ENCODE measurements at regions not wholly inside any gene's neighbourhood (a gene's known extent, or its start where the extent isn't known, plus 50 kb on each side); places are given as distances from the start of the nearest gene placed in this dataset.

DNA sequence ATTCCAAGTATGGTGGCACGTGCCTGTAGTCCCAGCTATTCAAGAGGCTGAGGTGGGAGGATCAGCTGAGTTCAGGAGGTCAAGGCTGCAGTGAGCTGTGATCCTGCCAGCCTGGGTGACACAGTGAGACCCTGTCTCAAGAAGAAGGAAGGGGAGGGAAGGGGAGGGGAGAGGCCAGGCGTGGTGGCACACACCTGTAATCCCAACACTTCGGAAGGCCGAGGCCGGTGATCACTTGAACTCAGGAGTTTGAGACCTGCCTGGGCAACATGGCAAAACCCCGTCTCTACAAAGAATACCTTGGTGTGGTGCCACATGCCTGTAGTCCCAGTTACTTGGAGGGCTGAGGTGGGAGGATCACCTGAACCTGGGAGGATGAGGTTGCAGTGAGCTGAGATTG, 145.7 kb downstream of the SHANK2 start:
- Histone ChIP-seq H3K36me3 (ENCODE audit: control insufficient read depth, insufficient read depth, low read length) (no peaks in the 10 kb centered on the region), H3K4me1 (ENCODE audit: control insufficient read depth, insufficient read depth, low read length) (no peaks in the 10 kb centered on the region), H3K27ac (ENCODE audit: low read length) (no peak overlapping the region), H3K27me3 (ENCODE audit: control insufficient read depth, insufficient read depth, low read length) (no peaks in the 10 kb centered on the region), H3K4me3 (ENCODE audit: low read depth in 2 of 2, low read length in 2 of 2) (no peak overlapping the region), H3K9me3 (ENCODE audit: control insufficient read depth, insufficient read depth, low read depth, low read length) (no peaks in the 10 kb centered on the region)
- in situ Hi-C loops (cut with HindIII; ENCODE audit: low pct_unique_long_range_greater_than_20kb, low sequenced_read_pairs) (no loop called here), intact Hi-C loops (cut with micrococcal nuclease; ENCODE audit: unreplicated experiment) (no loop called here)
- ATAC-seq (no peak), DNase-seq (ENCODE audit: low read depth, low spot score) (no peak)
- ChIA-PET POLR2A (interaction anchor here (0.6 kb wide), 1 partner anchor 147 kb away, joined by 4 read pairs; no protein-coding TSS in a partner anchor), CTCF (no interaction called here)
- TF ChIP-seq, protein P1, sequence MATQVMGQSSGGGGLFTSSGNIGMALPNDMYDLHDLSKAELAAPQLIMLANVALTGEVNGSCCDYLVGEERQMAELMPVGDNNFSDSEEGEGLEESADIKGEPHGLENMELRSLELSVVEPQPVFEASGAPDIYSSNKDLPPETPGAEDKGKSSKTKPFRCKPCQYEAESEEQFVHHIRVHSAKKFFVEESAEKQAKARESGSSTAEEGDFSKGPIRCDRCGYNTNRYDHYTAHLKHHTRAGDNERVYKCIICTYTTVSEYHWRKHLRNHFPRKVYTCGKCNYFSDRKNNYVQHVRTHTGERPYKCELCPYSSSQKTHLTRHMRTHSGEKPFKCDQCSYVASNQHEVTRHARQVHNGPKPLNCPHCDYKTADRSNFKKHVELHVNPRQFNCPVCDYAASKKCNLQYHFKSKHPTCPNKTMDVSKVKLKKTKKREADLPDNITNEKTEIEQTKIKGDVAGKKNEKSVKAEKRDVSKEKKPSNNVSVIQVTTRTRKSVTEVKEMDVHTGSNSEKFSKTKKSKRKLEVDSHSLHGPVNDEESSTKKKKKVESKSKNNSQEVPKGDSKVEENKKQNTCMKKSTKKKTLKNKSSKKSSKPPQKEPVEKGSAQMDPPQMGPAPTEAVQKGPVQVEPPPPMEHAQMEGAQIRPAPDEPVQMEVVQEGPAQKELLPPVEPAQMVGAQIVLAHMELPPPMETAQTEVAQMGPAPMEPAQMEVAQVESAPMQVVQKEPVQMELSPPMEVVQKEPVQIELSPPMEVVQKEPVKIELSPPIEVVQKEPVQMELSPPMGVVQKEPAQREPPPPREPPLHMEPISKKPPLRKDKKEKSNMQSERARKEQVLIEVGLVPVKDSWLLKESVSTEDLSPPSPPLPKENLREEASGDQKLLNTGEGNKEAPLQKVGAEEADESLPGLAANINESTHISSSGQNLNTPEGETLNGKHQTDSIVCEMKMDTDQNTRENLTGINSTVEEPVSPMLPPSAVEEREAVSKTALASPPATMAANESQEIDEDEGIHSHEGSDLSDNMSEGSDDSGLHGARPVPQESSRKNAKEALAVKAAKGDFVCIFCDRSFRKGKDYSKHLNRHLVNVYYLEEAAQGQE (IDR thresholded peaks at IDR 0.05; ENCODE audit: insufficient read depth in 1 of 2, low read depth in 2 of 2, low read length in 1 of 2): no peak
- no peak for TF ChIP-seq TCF7L2 (IDR thresholded peaks at IDR 0.05; ENCODE audit: low read depth, low read length)
- no peak for TF ChIP-seq SIN3A (IDR thresholded peaks at IDR 0.05; ENCODE audit: borderline replicate concordance, insufficient read depth, low read depth, low read length)
- TF ChIP-seq POLR2AphosphoS5 (IDR thresholded peaks at IDR 0.05; ENCODE audit: low read depth, low read length): no peak
- TF ChIP-seq, protein P2, sequence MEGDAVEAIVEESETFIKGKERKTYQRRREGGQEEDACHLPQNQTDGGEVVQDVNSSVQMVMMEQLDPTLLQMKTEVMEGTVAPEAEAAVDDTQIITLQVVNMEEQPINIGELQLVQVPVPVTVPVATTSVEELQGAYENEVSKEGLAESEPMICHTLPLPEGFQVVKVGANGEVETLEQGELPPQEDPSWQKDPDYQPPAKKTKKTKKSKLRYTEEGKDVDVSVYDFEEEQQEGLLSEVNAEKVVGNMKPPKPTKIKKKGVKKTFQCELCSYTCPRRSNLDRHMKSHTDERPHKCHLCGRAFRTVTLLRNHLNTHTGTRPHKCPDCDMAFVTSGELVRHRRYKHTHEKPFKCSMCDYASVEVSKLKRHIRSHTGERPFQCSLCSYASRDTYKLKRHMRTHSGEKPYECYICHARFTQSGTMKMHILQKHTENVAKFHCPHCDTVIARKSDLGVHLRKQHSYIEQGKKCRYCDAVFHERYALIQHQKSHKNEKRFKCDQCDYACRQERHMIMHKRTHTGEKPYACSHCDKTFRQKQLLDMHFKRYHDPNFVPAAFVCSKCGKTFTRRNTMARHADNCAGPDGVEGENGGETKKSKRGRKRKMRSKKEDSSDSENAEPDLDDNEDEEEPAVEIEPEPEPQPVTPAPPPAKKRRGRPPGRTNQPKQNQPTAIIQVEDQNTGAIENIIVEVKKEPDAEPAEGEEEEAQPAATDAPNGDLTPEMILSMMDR (IDR thresholded peaks at IDR 0.05): no peak
- BruUV-seq (replicated peaks): no TSS peak

DNA sequence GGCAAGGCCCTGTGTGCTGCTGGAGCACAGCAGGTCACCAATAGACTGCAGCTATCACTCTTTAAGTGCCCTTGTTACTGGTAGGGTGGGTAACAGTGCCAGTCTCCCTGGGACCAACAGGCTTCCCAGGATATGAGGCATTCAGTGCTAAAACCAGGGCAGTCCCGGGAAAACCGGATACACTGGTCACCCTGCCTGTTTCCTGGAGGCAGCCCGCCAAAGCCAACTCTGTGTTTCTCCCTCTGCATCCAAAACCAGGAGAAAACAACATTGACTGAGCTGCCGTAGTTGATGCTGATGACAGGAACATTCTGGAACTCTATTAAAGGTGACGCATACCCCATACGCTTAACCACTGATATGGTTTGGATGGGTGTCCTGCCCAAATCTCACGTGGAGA, 149.1 kb downstream of the SHANK2 start:
- Histone ChIP-seq H3K4me3 (ENCODE audit: low read depth in 2 of 2, low read length in 2 of 2) (no peak overlapping the region), H3K4me1 (ENCODE audit: control insufficient read depth, insufficient read depth, low read length) (no peaks in the 10 kb centered on the region), H3K36me3 (ENCODE audit: control insufficient read depth, insufficient read depth, low read length) (no peaks in the 10 kb centered on the region), H3K27me3 (ENCODE audit: control insufficient read depth, insufficient read depth, low read length) (no peaks in the 10 kb centered on the region; the same call in 1 of the 2 replicates), H3K9me3 (ENCODE audit: control insufficient read depth, insufficient read depth, low read depth, low read length) (no peaks in the 10 kb centered on the region), H3K27ac (ENCODE audit: low read length) (no peak overlapping the region)
- ChIA-PET CTCF (no interaction called here), POLR2A (no interaction called here)
- ATAC-seq (no peak), DNase-seq (ENCODE audit: low read depth, low spot score) (no peak)
- in situ Hi-C loops (cut with HindIII; ENCODE audit: low pct_unique_long_range_greater_than_20kb, low sequenced_read_pairs): no loop called here
- BruUV-seq (replicated peaks): no TSS peak
- TF ChIP-seq SIN3A (IDR thresholded peaks at IDR 0.05; ENCODE audit: borderline replicate concordance, insufficient read depth, low read depth, low read length) (no peak), POLR2AphosphoS5 (IDR thresholded peaks at IDR 0.05; ENCODE audit: low read depth, low read length) (no peak), TCF7L2 (IDR thresholded peaks at IDR 0.05; ENCODE audit: low read depth, low read length) (no peak)
- TF ChIP-seq, protein P1 (IDR thresholded peaks at IDR 0.05; ENCODE audit: insufficient read depth in 1 of 2, low read depth in 2 of 2, low read length in 1 of 2): no peak
- TF ChIP-seq, protein P2 (IDR thresholded peaks at IDR 0.05): no peak
- intact Hi-C loops (cut with micrococcal nuclease; ENCODE audit: unreplicated experiment): no loop called here
